ENCODE measurements at regions not wholly inside any gene's neighbourhood (a gene's known extent, or its start where the extent isn't known, plus 50 kb on each side); places are given as distances from the start of the nearest gene placed in this dataset.

- ATAC-seq (peak in 1 of 2 donors; percentile 31), DNase-seq (no peak)
- intact Hi-C loops (cut with DNase I) = no loop called here
These were observed 263.2 kb downstream of the DHX15 start for GRCh38 chr4:24321131-24321530.

GRCh38 chr4:24319387-24319786 lies 265.0 kb downstream of the DHX15 start:
- DNase-seq (no peak), ATAC-seq (no peak)
- intact Hi-C loops (cut with DNase I) = no loop called here

- ATAC-seq = no peak
- DNase-seq = no peak
- intact Hi-C loops (cut with DNase I) = no loop called here
These were observed 269.3 kb downstream of the DHX15 start for GRCh38 chr4:24315056-24315455.

GRCh38 chr4:24312261-24312913 lies 272.0 kb downstream of the DHX15 start:
- intact Hi-C loops (cut with DNase I) = no loop called here
- DNase-seq (no peak), ATAC-seq (no peak)

- DNase-seq = no peak
- intact Hi-C loops (cut with DNase I) = no loop called here
- no peak for ATAC-seq
These were observed 280.4 kb downstream of the DHX15 start for GRCh38 chr4:24303926-24304325.

- DNase-seq (no peak), ATAC-seq (no peak)
- intact Hi-C loops (cut with DNase I) = no loop called here
These were observed 285.4 kb downstream of the DHX15 start for GRCh38 chr4:24298911-24299310.

- DNase-seq = no peak
- ATAC-seq = no peak
- intact Hi-C loops (cut with DNase I) = no loop called here
These were observed 297.3 kb downstream of the DHX15 start for GRCh38 chr4:24287096-24287495.

- DNase-seq = no peak
- no peak for ATAC-seq
- intact Hi-C loops (cut with DNase I) = no loop called here
These were observed 298.6 kb downstream of the DHX15 start for GRCh38 chr4:24285759-24286158.

- intact Hi-C loops (cut with DNase I) = no loop called here
- no peak for DNase-seq
- peak; percentile 28 to 81 for ATAC-seq
These were observed 301.9 kb downstream of the DHX15 start for GRCh38 chr4:24282446-24282845.

- intact Hi-C loops (cut with DNase I) = no loop called here
- peak; percentile 26 for DNase-seq
- peak; percentile 48 to 84 for ATAC-seq
These were observed 304.4 kb downstream of the DHX15 start for GRCh38 chr4:24279911-24280375.

GRCh38 chr4:24279469-24279868 lies 304.9 kb downstream of the DHX15 start:
- intact Hi-C loops (cut with DNase I) = no loop called here
- ATAC-seq (peak; percentile 55 to 83), DNase-seq (peak; percentile 25)

- DNase-seq = no peak
- ATAC-seq = no peak
- intact Hi-C loops (cut with DNase I) = no loop called here
These were observed 305.7 kb downstream of the DHX15 start for GRCh38 chr4:24278693-24279092.

- DNase-seq (no peak), ATAC-seq (no peak)
- intact Hi-C loops (cut with DNase I) = no loop called here
These were observed 309.9 kb downstream of the DHX15 start for GRCh38 chr4:24274381-24274941.

GRCh38 chr4:24273136-24273535 lies 311.2 kb downstream of the DHX15 start:
- intact Hi-C loops (cut with DNase I) = no loop called here
- DNase-seq (no peak), ATAC-seq (no peak)

- DNase-seq (no peak), ATAC-seq (peak in 1 of 2 donors; percentile 67)
- intact Hi-C loops (cut with DNase I) = no loop called here
These were observed 317.2 kb downstream of the DHX15 start for GRCh38 chr4:24266951-24267722.

- DNase-seq = no peak
- intact Hi-C loops (cut with DNase I) = no loop called here
- no peak for ATAC-seq
These were observed 318.4 kb downstream of the DHX15 start for GRCh38 chr4:24265989-24266388.

GRCh38 chr4:24262616-24263015 lies 321.7 kb downstream of the DHX15 start:
- intact Hi-C loops (cut with DNase I) = no loop called here
- ATAC-seq (no peak), DNase-seq (no peak)

- intact Hi-C loops (cut with DNase I) = no loop called here
- no peak for ATAC-seq
These were observed 322.3 kb downstream of the DHX15 start for GRCh38 chr4:24262084-24262483.

GRCh38 chr4:24260923-24261564 lies 323.3 kb downstream of the DHX15 start:
- intact Hi-C loops (cut with DNase I) = no loop called here
- DNase-seq (no peak), ATAC-seq (peak in 1 of 2 donors; percentile 95)

More at GRCh38 chr4:24262084-24262483, 322.3 kb downstream of the DHX15 start:
- DNase-seq = no peak

- DNase-seq (no peak), ATAC-seq (no peak)
- intact Hi-C loops (cut with DNase I) = no loop called here
These were observed 324.1 kb downstream of the DHX15 start for GRCh38 chr4:24260133-24260715.
